ENCODE measurements at regions not wholly inside any gene's neighbourhood (a gene's known extent, or its start where the extent isn't known, plus 50 kb on each side); places are given as distances from the start of the nearest gene placed in this dataset.

- intact Hi-C loops (cut with micrococcal nuclease; ENCODE audit: unreplicated experiment): no loop called here
- DNase-seq: no peak
- Mint-ChIP-seq H3K9me3 (ENCODE audit: low read depth, unreplicated experiment) (no peaks in the 10 kb centered on the region), H3K4me3 (ENCODE audit: low read depth, unreplicated experiment) (no peak overlapping the region), H3K4me1 (ENCODE audit: low read depth, unreplicated experiment) (no peaks in the 10 kb centered on the region), H3K36me3 (ENCODE audit: insufficient read depth, unreplicated experiment) (no peaks in the 10 kb centered on the region), H3K27ac (ENCODE audit: unreplicated experiment) (no peak overlapping the region), H3K27me3 (ENCODE audit: unreplicated experiment) (no peaks in the 10 kb centered on the region)
- BruUV-seq (replicated peaks): no TSS peak
- TF ChIP-seq CTCF (IDR thresholded peaks at IDR 0.05; ENCODE audit: unreplicated experiment): no peak
- CTCF ChIA-PET: no interaction called here
Measured at GRCh38 chr1:80919426-80919825, 881.3 kb upstream of the ADGRL2 start.

- TF ChIP-seq CTCF (IDR thresholded peaks at IDR 0.05; ENCODE audit: unreplicated experiment): no peak
- BruUV-seq (replicated peaks): no TSS peak
- H3K4me3 Mint-ChIP-seq (ENCODE audit: low read depth, unreplicated experiment): no peak overlapping the region
- no peaks in the 10 kb centered on the region for H3K4me1 Mint-ChIP-seq (ENCODE audit: low read depth, unreplicated experiment)
- no peak for DNase-seq
- H3K9me3 Mint-ChIP-seq (ENCODE audit: low read depth, unreplicated experiment): no peaks in the 10 kb centered on the region
- H3K27me3 Mint-ChIP-seq (ENCODE audit: unreplicated experiment): no peaks in the 10 kb centered on the region
- no peaks in the 10 kb centered on the region for H3K36me3 Mint-ChIP-seq (ENCODE audit: insufficient read depth, unreplicated experiment)
- intact Hi-C loops (cut with micrococcal nuclease; ENCODE audit: unreplicated experiment): no loop called here
- CTCF ChIA-PET: no interaction called here
- no peak overlapping the region for H3K27ac Mint-ChIP-seq (ENCODE audit: unreplicated experiment)
Measured at GRCh38 chr1:80918380-80918779, 882.4 kb upstream of the ADGRL2 start.

- no peaks in the 10 kb centered on the region for H3K36me3 Mint-ChIP-seq (ENCODE audit: insufficient read depth, unreplicated experiment)
- H3K27me3 Mint-ChIP-seq (ENCODE audit: unreplicated experiment): no peaks in the 10 kb centered on the region
- DNase-seq: no peak
- H3K27ac Mint-ChIP-seq (ENCODE audit: unreplicated experiment): no peak overlapping the region
- no peak overlapping the region for H3K4me3 Mint-ChIP-seq (ENCODE audit: low read depth, unreplicated experiment)
- no peak for TF ChIP-seq CTCF (IDR thresholded peaks at IDR 0.05; ENCODE audit: unreplicated experiment)
- CTCF ChIA-PET: no interaction called here
- intact Hi-C loops (cut with micrococcal nuclease; ENCODE audit: unreplicated experiment): no loop called here
- H3K4me1 Mint-ChIP-seq (ENCODE audit: low read depth, unreplicated experiment): no peaks in the 10 kb centered on the region
- H3K9me3 Mint-ChIP-seq (ENCODE audit: low read depth, unreplicated experiment): no peaks in the 10 kb centered on the region
- BruUV-seq (replicated peaks): no TSS peak
Measured at GRCh38 chr1:80917826-80918225, 882.9 kb upstream of the ADGRL2 start.

- no peak for TF ChIP-seq CTCF (IDR thresholded peaks at IDR 0.05; ENCODE audit: unreplicated experiment)
- no peaks in the 10 kb centered on the region for H3K27me3 Mint-ChIP-seq (ENCODE audit: unreplicated experiment)
- H3K27ac Mint-ChIP-seq (ENCODE audit: unreplicated experiment): no peak overlapping the region
- no peak overlapping the region for H3K4me3 Mint-ChIP-seq (ENCODE audit: low read depth, unreplicated experiment)
- BruUV-seq (replicated peaks): no TSS peak
- H3K36me3 Mint-ChIP-seq (ENCODE audit: insufficient read depth, unreplicated experiment): no peaks in the 10 kb centered on the region
- DNase-seq: no peak
- CTCF ChIA-PET: no interaction called here
- H3K4me1 Mint-ChIP-seq (ENCODE audit: low read depth, unreplicated experiment): no peaks in the 10 kb centered on the region
- H3K9me3 Mint-ChIP-seq (ENCODE audit: low read depth, unreplicated experiment): no peaks in the 10 kb centered on the region
- intact Hi-C loops (cut with micrococcal nuclease; ENCODE audit: unreplicated experiment): no loop called here
Measured at GRCh38 chr1:80917225-80917624, 883.5 kb upstream of the ADGRL2 start.

- Mint-ChIP-seq H3K36me3 (ENCODE audit: insufficient read depth, unreplicated experiment) (no peaks in the 10 kb centered on the region), H3K9me3 (ENCODE audit: low read depth, unreplicated experiment) (no peaks in the 10 kb centered on the region), H3K4me1 (ENCODE audit: low read depth, unreplicated experiment) (no peaks in the 10 kb centered on the region), H3K4me3 (ENCODE audit: low read depth, unreplicated experiment) (no peak overlapping the region), H3K27ac (ENCODE audit: unreplicated experiment) (no peak overlapping the region), H3K27me3 (ENCODE audit: unreplicated experiment) (no peaks in the 10 kb centered on the region)
- BruUV-seq (replicated peaks): no TSS peak
- intact Hi-C loops (cut with micrococcal nuclease; ENCODE audit: unreplicated experiment): no loop called here
- CTCF ChIA-PET: no interaction called here
- TF ChIP-seq CTCF (IDR thresholded peaks at IDR 0.05; ENCODE audit: unreplicated experiment): no peak
- DNase-seq: no peak
Measured at GRCh38 chr1:80915491-80915890, 885.2 kb upstream of the ADGRL2 start.
